Stimulated activated CD8-positive, alpha-beta memory T cell treated with anti-CD3 and anti-CD28 coated beads, Interleukin-4, amount 100 ng/mL, for 4 hours (primary cell): ENCODE measurements at regions not wholly inside any gene's neighbourhood (a gene's known extent, or its start where the extent isn't known, plus 50 kb on each side); places are given as distances from the start of the nearest gene placed in this dataset.

ENCODE experiments used
- DNase-seq, 2 donors: peaks; one replicate each; pipeline ENCODE4 v3.0.0-alpha.2; 2020; ENCODE audit warnings: low read depth in 2 of 2, low spot score in 1 of 2

GRCh38 chr6:43838276-43839036 lies 68.4 kb downstream of the VEGFA start:
- DNase-seq = no peak

GRCh38 chr6:43837507-43837906 lies 67.5 kb downstream of the VEGFA start:
- DNase-seq = no peak

- DNase-seq = no peak
Measured at GRCh38 chr6:43836507-43837240, 66.7 kb downstream of the VEGFA start.
